NB4 (cell line): ENCODE measurements at regions not wholly inside any gene's neighbourhood (a gene's known extent, or its start where the extent isn't known, plus 50 kb on each side); places are given as distances from the start of the nearest gene placed in this dataset.

ENCODE experiments used
- DNase-seq: peaks from one replicate; pipeline ENCODE4 v3.0.0; 2010; ENCODE audit warnings: low read depth
- H3K4me3 ChIP-seq: one replicate; pipeline ENCODE4 v1.5.1; 2011; ENCODE audit warnings: mild to moderate bottlenecking, low read depth, low read length, moderate library complexity
- MYC ChIP-seq: IDR thresholded peaks from 2 replicates; pipeline ENCODE4 v1.6.1; 2011; ENCODE audit warnings: low read depth, low read length
- POLR2A ChIP-seq: IDR thresholded peaks from 2 replicates; pipeline ENCODE4 v1.6.1; 2011; ENCODE audit warnings: mild to moderate bottlenecking; ENCODE audit not compliant: insufficient read length; ENCODE audit errors: extremely low read depth
- TF ChIP-seq, protein P1 (sequence below): IDR thresholded peaks from one replicate; pipeline ENCODE4 v1.5.1; 2012; ENCODE audit warnings: low read depth, low read length
- TF ChIP-seq, protein P2 (sequence below): IDR thresholded peaks from 2 replicates; pipeline ENCODE4 v1.6.1; 2011; ENCODE audit warnings: low read depth, low read length

DNA sequence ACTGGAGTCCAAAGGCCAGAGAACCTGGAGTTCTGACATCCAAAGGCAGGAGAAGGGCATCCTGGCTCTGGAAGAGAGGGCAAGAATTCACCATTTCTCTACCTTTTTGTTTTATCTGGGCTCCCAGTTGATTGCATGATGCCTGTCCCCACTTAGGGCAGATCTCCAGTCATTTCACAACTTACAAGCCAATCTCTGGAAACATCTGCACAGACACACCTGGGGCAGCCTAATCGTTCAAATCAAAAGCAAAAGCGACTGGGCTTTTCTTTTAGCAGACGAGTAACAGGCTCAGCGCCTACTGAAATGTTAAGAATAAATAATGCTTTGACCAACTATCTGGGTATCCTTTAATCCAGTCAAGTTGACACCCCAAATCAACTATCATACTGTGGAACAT is 136.0 kb upstream of the NPY2R start:
- no peak for DNase-seq
- H3K4me3 ChIP-seq = no peak overlapping the region
- TF ChIP-seq, protein P1, sequence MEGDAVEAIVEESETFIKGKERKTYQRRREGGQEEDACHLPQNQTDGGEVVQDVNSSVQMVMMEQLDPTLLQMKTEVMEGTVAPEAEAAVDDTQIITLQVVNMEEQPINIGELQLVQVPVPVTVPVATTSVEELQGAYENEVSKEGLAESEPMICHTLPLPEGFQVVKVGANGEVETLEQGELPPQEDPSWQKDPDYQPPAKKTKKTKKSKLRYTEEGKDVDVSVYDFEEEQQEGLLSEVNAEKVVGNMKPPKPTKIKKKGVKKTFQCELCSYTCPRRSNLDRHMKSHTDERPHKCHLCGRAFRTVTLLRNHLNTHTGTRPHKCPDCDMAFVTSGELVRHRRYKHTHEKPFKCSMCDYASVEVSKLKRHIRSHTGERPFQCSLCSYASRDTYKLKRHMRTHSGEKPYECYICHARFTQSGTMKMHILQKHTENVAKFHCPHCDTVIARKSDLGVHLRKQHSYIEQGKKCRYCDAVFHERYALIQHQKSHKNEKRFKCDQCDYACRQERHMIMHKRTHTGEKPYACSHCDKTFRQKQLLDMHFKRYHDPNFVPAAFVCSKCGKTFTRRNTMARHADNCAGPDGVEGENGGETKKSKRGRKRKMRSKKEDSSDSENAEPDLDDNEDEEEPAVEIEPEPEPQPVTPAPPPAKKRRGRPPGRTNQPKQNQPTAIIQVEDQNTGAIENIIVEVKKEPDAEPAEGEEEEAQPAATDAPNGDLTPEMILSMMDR = no peak

DNA sequence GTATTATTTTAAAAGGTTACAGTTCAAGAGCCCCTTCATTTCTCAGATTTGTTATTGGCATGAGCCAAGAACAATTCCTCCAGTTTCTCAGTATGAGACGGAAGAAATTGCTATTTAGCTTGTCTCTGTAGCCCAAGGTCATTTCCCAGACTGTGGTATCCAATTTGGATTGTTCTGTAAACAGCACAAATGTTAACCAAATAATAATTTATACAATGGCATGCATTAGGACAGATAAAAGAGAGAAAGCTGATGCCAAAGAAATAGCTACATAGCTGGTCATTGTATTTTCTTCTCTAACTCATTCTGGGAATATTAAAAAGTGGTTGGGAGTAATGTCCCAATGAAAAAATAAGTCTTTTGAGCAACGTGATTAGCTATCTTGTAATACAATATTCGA is 134.6 kb upstream of the NPY2R start:
- no peak overlapping the region for H3K4me3 ChIP-seq
- TF ChIP-seq, protein P1 = no peak
- TF ChIP-seq, protein P2, sequence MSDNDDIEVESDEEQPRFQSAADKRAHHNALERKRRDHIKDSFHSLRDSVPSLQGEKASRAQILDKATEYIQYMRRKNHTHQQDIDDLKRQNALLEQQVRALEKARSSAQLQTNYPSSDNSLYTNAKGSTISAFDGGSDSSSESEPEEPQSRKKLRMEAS = no peak
- no peak for TF ChIP-seq MYC
- no peak for TF ChIP-seq POLR2A
- no peak for DNase-seq

DNA sequence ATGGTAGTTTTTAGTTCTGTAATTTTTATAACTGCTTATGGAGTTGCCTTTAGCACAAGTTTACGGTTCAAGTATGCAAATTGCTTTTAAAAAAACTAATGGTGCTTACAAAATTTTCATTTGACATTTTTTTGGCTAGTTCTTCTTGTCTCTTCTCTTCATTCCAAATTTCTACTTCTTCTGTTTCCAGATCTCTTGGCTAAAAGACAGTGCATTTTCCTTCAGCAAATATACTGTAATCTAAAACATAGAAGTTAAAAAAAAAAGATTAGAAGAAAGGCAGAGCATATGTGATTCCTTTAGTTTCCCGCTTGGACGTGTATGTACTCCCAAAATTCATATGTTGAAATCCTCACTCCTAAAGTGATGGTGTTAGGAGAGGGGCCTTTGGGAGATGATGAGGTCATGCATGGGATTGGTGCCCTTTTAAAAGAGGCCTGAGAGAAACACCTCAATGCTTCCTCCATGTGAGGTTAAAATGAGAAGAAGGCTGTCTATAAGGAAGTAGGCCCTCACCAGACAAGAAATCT is 132.1 kb upstream of the NPY2R start:
- TF ChIP-seq, protein P2 = no peak
- TF ChIP-seq MYC (no peak), POLR2A (no peak)
- TF ChIP-seq, protein P1 = no peak
- H3K4me3 ChIP-seq = no peak overlapping the region
- DNase-seq = no peak

DNA sequence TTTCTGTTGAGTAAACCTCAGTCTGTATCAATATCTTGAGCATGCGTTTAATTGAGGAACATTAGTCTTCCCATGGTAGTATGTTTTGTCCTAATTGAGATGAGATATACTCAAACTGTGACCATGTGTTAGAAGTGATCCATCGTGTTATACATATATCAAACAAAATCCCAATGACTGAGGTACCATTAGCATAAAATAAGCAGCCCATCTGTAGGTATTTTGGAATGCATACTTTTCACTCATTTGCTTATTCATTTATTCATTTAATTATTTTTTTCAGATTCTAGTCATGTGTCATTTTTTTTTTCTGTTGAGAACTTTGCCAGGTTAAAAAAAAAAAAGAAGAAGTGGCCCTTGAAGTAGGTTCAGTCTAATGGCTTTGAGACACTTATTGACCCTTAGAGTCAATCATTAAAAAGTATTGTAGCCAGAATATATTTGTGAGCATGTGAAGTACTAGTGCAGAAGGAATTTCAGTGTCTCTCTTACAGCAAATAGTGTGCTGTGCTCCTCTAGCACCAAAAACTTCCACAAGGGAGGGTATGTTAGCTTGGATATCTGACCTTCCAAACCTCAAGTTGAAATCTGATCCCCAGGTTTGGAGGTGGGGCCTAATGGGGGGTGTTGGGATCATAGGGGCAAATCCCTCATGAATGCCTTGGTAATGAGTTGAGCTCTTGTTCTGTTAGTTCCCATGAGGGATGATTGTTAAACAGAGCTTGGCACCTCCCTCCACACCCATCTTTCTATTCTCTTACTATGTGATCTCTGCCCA is 130.8 kb upstream of the NPY2R start:
- no peak for DNase-seq
- TF ChIP-seq, protein P1 = no peak
- no peak for TF ChIP-seq MYC
- TF ChIP-seq, protein P2 = no peak
- no peak for TF ChIP-seq POLR2A
- no peak overlapping the region for H3K4me3 ChIP-seq

DNA sequence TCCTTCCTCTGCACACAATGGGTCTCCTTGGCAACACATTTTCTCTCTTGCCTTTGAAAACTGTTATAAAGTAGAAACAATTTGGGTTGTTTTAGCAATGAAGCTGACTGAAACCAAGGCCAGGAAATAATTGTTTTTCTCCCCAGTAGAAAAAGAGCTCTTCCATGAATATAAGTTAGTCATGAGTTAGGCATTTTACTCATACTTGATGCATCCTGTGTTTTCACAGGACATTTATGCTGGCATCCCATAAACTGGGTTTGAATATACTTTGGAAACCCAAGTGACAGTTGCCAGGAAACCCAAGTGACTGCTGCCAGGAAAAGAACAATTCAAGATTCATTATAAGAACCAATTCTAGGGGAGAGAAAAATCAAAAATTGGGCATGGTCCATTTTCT is 128.6 kb upstream of the NPY2R start:
- H3K4me3 ChIP-seq = no peak overlapping the region
- no peak for DNase-seq
- TF ChIP-seq MYC = no peak
- TF ChIP-seq, protein P1 = no peak
- TF ChIP-seq, protein P2 = no peak
- TF ChIP-seq POLR2A = no peak
